ENCODE measurements at regions not wholly inside any gene's neighbourhood (a gene's known extent, or its start where the extent isn't known, plus 50 kb on each side); places are given as distances from the start of the nearest gene placed in this dataset.

GRCh38 chr20:50267041-50267865, 76.6 kb downstream of the CEBPB start:
- no peak for TF ChIP-seq GATA3 (IDR thresholded peaks at IDR 0.05; ENCODE audit: low read depth, low read length)
- TF ChIP-seq GATA2 (IDR thresholded peaks at IDR 0.05; ENCODE audit: low read depth, low read length): no peak
